A549 (cell line): ENCODE measurements at regions not wholly inside any gene's neighbourhood (a gene's known extent, or its start where the extent isn't known, plus 50 kb on each side); places are given as distances from the start of the nearest gene placed in this dataset.

Source experiments
- ATAC-seq, 2 experiments: fragments of 200-7000 bp in 1 of 2; fragments of >200 bp in 1 of 2; cut with Nextera tagmentation in 1 of 2; cut with Tn5 transposase in 1 of 2; 3 replicates each; pipeline versions ENCODE4 v1.8.0 to v1.9.1; 2018 to 2020; ENCODE audit warnings: mild to moderate bottlenecking in 1 of 2, moderate library complexity in 1 of 2
- CTCF ChIA-PET: fragments of 300-600 bp; sonication (Branson Sonifier 250); formaldehyde crosslinking; extraction: SDS; loops from one replicate; lab custom pipeline; 2021; ENCODE audit warnings: antibody characterized with exemption, inconsistent platforms; lab: Yijun Ruan, JAX
- POLR2A ChIA-PET: fragments of 350-600 bp; formaldehyde crosslinking; extraction: SDS; loops from one replicate; lab custom pipeline; 2021; ENCODE audit warnings: antibody characterized with exemption, inconsistent platforms; lab: Yijun Ruan, JAX
- DNase-seq, 2 experiments: peaks; one replicate each; pipeline versions ENCODE4 v3.0.0 to v3.0.0-alpha.2; 2011 to 2016; ENCODE audit warnings: low read depth in 1 of 2, low spot score in 1 of 2
- FAIRE-seq: peaks from 2 replicates; lab custom pipeline; 2011; peaks lifted over from hg19 to GRCh38; lab: Jason Lieb, UNC
- H3K27ac ChIP-seq, 2 experiments: fragments of >200 bp; sonication (Bioruptor Twin); formaldehyde crosslinking; 3 replicates each; pipeline ENCODE4 v1.5.1; 2016 to 2017
- H3K4me1 ChIP-seq: fragments of >200 bp; sonication (Bioruptor Twin); formaldehyde crosslinking; 3 replicates; pipeline ENCODE4 v1.6.1; 2016
- H3K4me2 ChIP-seq: fragments of >200 bp; sonication (Bioruptor Twin); formaldehyde crosslinking; 3 replicates; pipeline ENCODE4 v1.6.1; 2016
- H3K4me3 ChIP-seq: fragments of >200 bp; sonication (Bioruptor Twin); formaldehyde crosslinking; 3 replicates; pipeline ENCODE4 v1.5.1; 2016
- H3K9me3 ChIP-seq: fragments of >200 bp; sonication (Bioruptor Twin); formaldehyde crosslinking; 3 replicates; pipeline ENCODE4 v1.6.1; 2016
- CHD4 ChIP-seq: fragments of 200-600 bp; sonication (generic); IDR thresholded peaks from 2 replicates; pipeline ENCODE4 v1.6.1; 2016; ENCODE audit warnings: antibody characterized with exemption, mild to moderate bottlenecking, borderline replicate concordance
- HDAC2 ChIP-seq: fragments of 200-600 bp; sonication (generic); IDR thresholded peaks from 2 replicates; pipeline ENCODE4 v1.6.1; 2016
- HOXA7 ChIP-seq: fragments of 250-450 bp; sonication (Bioruptor Pico); IDR thresholded peaks from 2 replicates; pipeline ENCODE4 v1.5.0; 2020; ENCODE audit warnings: mild to moderate bottlenecking, moderate library complexity
- JUNB ChIP-seq: fragments of >200 bp; sonication (Bioruptor Twin); formaldehyde crosslinking; IDR thresholded peaks from 2 replicates; pipeline ENCODE4 v1.6.1; 2016
- KDM1A ChIP-seq: fragments of 200-600 bp; sonication (generic); IDR thresholded peaks from 2 replicates; pipeline ENCODE4 v1.6.1; 2016; ENCODE audit warnings: low read depth, mild to moderate bottlenecking
- MAFK ChIP-seq: fragments of 450-650 bp; IDR thresholded peaks from 2 replicates; pipeline ENCODE4 v1.6.1; 2014; ENCODE audit not compliant: partially characterized antibody
- MYC ChIP-seq: IDR thresholded peaks from 2 replicates; pipeline ENCODE4 v1.6.1; 2012; ENCODE audit warnings: mild to moderate bottlenecking, inconsistent platforms, low read length, improper control_type of control experiment, borderline replicate concordance
- NR3C1 ChIP-seq: fragments of >200 bp; sonication (Bioruptor Twin); formaldehyde crosslinking; IDR thresholded peaks from 3 replicates; pipeline ENCODE4 v1.6.1; 2017
- POLR2A ChIP-seq: IDR thresholded peaks from 2 replicates; pipeline ENCODE4 v1.6.1; 2012; ENCODE audit warnings: mild to moderate bottlenecking, low read length
- RCOR1 ChIP-seq: fragments of 150-350 bp; IDR thresholded peaks from 2 replicates; pipeline ENCODE4 v1.6.1; 2014; ENCODE audit warnings: antibody characterized with exemption, low read length, low read depth
- ZFP36 ChIP-seq: fragments of 450-650 bp; IDR thresholded peaks from 2 replicates; pipeline ENCODE4 v1.6.1; 2014; ENCODE audit warnings: borderline replicate concordance; ENCODE audit not compliant: partially characterized antibody
- ZSCAN20 ChIP-seq: fragments of 250-450 bp; sonication (Bioruptor Pico); IDR thresholded peaks from 2 replicates; pipeline ENCODE4 v1.8.0; 2022; ENCODE audit warnings: mild to moderate bottlenecking, moderate library complexity
- WGBS: methylation state at CpG from one replicate; pipeline ENCODE4 v1.1.6; 2017; ENCODE audit errors: missing lambda C conversion rate; 5-methylcytosine and 5-hydroxymethylcytosine counted together
- TF ChIP-seq, protein P1 (sequence below): fragments of 450-650 bp; IDR thresholded peaks from 2 replicates; pipeline ENCODE4 v1.6.1; 2014; ENCODE audit warnings: antibody characterized with exemption
- TF ChIP-seq, protein P2 (sequence below): fragments of 250-450 bp; sonication (Bioruptor Pico); IDR thresholded peaks from 2 replicates; pipeline ENCODE4 v1.5.0; 2021; ENCODE audit warnings: mild to moderate bottlenecking, moderate library complexity, borderline replicate concordance
- TF ChIP-seq, protein P3 (sequence below): fragments of >200 bp; sonication (Bioruptor Twin); formaldehyde crosslinking; IDR thresholded peaks from 3 replicates; pipeline ENCODE4 v1.5.1; 2016
- TF ChIP-seq, protein P4 (sequence below): fragments of 150-350 bp; IDR thresholded peaks from 2 replicates; pipeline ENCODE4 v1.6.1; 2014; ENCODE audit warnings: low read depth, mild to moderate bottlenecking, low read length
- TF ChIP-seq, protein P5 (sequence below): IDR thresholded peaks from 2 replicates; pipeline ENCODE4 v1.6.1; 2012
- TF ChIP-seq, protein P6 (sequence below): fragments of >200 bp; sonication (Bioruptor Twin); formaldehyde crosslinking; IDR thresholded peaks from 3 replicates; pipeline ENCODE4 v1.6.1; 2016

DNA sequence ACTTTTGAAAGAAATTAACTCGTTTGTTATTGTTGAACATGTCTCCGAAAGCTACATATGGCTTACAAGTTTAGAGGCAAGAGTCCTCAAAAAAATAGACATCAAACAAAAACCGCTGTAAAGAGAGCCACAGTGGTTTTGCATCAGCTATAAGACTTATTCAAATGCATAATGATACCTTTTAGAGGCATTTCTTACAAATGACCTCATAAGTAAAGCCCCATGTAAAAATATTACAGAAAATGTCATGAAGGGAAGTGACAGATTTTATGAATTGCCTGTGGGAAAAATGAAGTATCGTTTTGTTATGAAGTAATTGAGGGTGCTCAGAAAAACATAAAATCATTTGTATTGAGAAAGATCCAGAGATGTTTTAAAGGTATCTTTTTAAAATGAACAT lies 598.0 kb downstream of the NXPH1 start:
- WGBS, result 9% methylated on average over 4 of the region's 4 CpGs
- POLR2A ChIA-PET, result no interaction called here
- FAIRE-seq (no peak), DNase-seq (no peak), ATAC-seq (no peak)
- H3K9me3 ChIP-seq, result no peaks in the 10 kb centered on the region
- no peak overlapping the region for H3K4me2 ChIP-seq
- TF ChIP-seq, protein P1, sequence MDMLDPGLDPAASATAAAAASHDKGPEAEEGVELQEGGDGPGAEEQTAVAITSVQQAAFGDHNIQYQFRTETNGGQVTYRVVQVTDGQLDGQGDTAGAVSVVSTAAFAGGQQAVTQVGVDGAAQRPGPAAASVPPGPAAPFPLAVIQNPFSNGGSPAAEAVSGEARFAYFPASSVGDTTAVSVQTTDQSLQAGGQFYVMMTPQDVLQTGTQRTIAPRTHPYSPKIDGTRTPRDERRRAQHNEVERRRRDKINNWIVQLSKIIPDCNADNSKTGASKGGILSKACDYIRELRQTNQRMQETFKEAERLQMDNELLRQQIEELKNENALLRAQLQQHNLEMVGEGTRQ, result no peak
- TF ChIP-seq POLR2A (no peak), CHD4 (no peak), HOXA7 (no peak), RCOR1 (no peak), MAFK (no peak), HDAC2 (no peak), JUNB (no peak), KDM1A (no peak), MYC (no peak), ZFP36 (no peak)
- TF ChIP-seq, protein P2, sequence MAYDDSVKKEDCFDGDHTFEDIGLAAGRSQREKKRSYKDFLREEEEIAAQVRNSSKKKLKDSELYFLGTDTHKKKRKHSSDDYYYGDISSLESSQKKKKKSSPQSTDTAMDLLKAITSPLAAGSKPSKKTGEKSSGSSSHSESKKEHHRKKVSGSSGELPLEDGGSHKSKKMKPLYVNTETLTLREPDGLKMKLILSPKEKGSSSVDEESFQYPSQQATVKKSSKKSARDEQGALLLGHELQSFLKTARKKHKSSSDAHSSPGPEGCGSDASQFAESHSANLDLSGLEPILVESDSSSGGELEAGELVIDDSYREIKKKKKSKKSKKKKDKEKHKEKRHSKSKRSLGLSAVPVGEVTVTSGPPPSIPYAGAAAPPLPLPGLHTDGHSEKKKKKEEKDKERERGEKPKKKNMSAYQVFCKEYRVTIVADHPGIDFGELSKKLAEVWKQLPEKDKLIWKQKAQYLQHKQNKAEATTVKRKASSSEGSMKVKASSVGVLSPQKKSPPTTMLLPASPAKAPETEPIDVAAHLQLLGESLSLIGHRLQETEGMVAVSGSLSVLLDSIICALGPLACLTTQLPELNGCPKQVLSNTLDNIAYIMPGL (CRISPR knock-in tag), result no peak
- TF ChIP-seq, protein P3, sequence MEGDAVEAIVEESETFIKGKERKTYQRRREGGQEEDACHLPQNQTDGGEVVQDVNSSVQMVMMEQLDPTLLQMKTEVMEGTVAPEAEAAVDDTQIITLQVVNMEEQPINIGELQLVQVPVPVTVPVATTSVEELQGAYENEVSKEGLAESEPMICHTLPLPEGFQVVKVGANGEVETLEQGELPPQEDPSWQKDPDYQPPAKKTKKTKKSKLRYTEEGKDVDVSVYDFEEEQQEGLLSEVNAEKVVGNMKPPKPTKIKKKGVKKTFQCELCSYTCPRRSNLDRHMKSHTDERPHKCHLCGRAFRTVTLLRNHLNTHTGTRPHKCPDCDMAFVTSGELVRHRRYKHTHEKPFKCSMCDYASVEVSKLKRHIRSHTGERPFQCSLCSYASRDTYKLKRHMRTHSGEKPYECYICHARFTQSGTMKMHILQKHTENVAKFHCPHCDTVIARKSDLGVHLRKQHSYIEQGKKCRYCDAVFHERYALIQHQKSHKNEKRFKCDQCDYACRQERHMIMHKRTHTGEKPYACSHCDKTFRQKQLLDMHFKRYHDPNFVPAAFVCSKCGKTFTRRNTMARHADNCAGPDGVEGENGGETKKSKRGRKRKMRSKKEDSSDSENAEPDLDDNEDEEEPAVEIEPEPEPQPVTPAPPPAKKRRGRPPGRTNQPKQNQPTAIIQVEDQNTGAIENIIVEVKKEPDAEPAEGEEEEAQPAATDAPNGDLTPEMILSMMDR, result no peak
- TF ChIP-seq, protein P4, sequence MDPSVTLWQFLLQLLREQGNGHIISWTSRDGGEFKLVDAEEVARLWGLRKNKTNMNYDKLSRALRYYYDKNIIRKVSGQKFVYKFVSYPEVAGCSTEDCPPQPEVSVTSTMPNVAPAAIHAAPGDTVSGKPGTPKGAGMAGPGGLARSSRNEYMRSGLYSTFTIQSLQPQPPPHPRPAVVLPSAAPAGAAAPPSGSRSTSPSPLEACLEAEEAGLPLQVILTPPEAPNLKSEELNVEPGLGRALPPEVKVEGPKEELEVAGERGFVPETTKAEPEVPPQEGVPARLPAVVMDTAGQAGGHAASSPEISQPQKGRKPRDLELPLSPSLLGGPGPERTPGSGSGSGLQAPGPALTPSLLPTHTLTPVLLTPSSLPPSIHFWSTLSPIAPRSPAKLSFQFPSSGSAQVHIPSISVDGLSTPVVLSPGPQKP, result no peak
- TF ChIP-seq, protein P5, sequence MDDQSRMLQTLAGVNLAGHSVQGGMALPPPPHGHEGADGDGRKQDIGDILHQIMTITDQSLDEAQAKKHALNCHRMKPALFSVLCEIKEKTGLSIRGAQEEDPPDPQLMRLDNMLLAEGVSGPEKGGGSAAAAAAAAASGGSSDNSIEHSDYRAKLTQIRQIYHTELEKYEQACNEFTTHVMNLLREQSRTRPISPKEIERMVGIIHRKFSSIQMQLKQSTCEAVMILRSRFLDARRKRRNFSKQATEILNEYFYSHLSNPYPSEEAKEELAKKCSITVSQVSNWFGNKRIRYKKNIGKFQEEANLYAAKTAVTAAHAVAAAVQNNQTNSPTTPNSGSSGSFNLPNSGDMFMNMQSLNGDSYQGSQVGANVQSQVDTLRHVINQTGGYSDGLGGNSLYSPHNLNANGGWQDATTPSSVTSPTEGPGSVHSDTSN, result no peak
- CTCF ChIA-PET, result no interaction called here
- H3K27ac ChIP-seq, result no peak overlapping the region
- no peak overlapping the region for H3K4me3 ChIP-seq
- H3K4me1 ChIP-seq, result no peaks in the 10 kb centered on the region

DNA sequence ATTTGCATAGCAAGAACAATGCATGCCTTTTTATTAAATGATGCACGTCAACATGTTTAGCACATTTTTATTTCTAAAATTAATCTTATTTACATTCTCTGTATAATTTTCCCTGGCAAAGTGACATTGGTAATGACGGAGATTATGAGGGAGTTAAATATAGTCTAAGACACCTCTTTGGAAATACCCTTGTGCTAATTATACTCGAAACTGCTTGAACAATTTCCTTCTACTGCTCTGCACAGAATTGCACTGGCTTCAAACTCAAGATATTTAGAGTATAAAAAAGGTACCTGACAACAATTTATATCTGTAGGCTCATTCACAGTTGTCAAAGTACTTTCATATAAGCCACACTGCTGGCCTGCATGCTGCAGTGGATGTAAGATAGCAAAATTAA lies 602.7 kb downstream of the NXPH1 start:
- no peak overlapping the region for H3K4me2 ChIP-seq
- 5% methylated on average over 3 of the region's 3 CpGs for WGBS
- CTCF ChIA-PET, result no interaction called here
- ATAC-seq, result no peak
- H3K27ac ChIP-seq, result no peak overlapping the region
- TF ChIP-seq HOXA7 (no peak), ZSCAN20 (CRISPR knock-in tag) (no peak), ZFP36 (no peak), NR3C1 (no peak)
- TF ChIP-seq, protein P6, sequence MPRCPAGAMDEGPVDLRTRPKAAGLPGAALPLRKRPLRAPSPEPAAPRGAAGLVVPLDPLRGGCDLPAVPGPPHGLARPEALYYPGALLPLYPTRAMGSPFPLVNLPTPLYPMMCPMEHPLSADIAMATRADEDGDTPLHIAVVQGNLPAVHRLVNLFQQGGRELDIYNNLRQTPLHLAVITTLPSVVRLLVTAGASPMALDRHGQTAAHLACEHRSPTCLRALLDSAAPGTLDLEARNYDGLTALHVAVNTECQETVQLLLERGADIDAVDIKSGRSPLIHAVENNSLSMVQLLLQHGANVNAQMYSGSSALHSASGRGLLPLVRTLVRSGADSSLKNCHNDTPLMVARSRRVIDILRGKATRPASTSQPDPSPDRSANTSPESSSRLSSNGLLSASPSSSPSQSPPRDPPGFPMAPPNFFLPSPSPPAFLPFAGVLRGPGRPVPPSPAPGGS, result no peak
- POLR2A ChIA-PET, result no interaction called here
- no peak for DNase-seq
- no peak overlapping the region for H3K4me3 ChIP-seq
- no peaks in the 10 kb centered on the region for H3K9me3 ChIP-seq
- FAIRE-seq, result no peak
- H3K4me1 ChIP-seq, result no peaks in the 10 kb centered on the region
